Endothelial cell of umbilical vein (primary cell): ENCODE measurements at regions not wholly inside any gene's neighbourhood (a gene's known extent, or its start where the extent isn't known, plus 50 kb on each side); places are given as distances from the start of the nearest gene placed in this dataset.

Experiments
- BruUV-seq: library from RNA; stranded (reverse); fragments of 400-500 nt; replicated peaks from 2 replicates; lab custom pipeline; 2021; lab: Mats Ljungman, UMichigan
- CTCF ChIA-PET: fragments of 300-600, 350-600 bp; sonication (Branson Sonifier 250); formaldehyde crosslinking; loops from one replicate; lab custom pipeline; 2021; ENCODE audit warnings: antibody characterized with exemption, inconsistent platforms; lab: Charles Lee
- POLR2A ChIA-PET: fragments of 300-600, 350-600 bp; sonication (Branson Sonifier 250); formaldehyde crosslinking; loops from one replicate; lab custom pipeline; 2021; ENCODE audit warnings: antibody characterized with exemption, inconsistent platforms; lab: Charles Lee
- DNase-seq: peaks from one replicate; pipeline ENCODE4 v3.0.0-alpha.2; 2011; ENCODE audit warnings: low read depth, low spot score
- FAIRE-seq: peaks from 2 replicates; lab custom pipeline; 2011; peaks lifted over from hg19 to GRCh38; lab: Jason Lieb, UNC
- H2AFZ ChIP-seq: 2 replicates; pipeline ENCODE4 v1.6.0; 2012; ENCODE audit warnings: low read depth, low read length, control low read depth, inconsistent platforms
- H3K27ac ChIP-seq: 2 replicates; pipeline ENCODE4 v1.5.1; 2011; ENCODE audit warnings: low read depth, mild to moderate bottlenecking, control low read depth, low read length, moderate library complexity; ENCODE audit not compliant: insufficient read depth
- H3K27me3 ChIP-seq, 2 experiments: 2 replicates each; pipeline versions ENCODE4 v1.6.0 to v1.6.1; 2011; ENCODE audit warnings: low read length in 2 of 2, mixed read lengths in 1 of 2; ENCODE audit not compliant: control insufficient read depth in 2 of 2, insufficient read depth in 2 of 2
- H3K36me3 ChIP-seq, 2 experiments: 2 replicates in 1 of 2; 3 replicates in 1 of 2; pipeline ENCODE4 v1.5.1; 2011; ENCODE audit warnings: low read length in 2 of 2, mild to moderate bottlenecking in 1 of 2, moderate library complexity in 1 of 2; ENCODE audit not compliant: control insufficient read depth in 2 of 2, insufficient read depth in 2 of 2; ENCODE audit errors: extremely low read depth in 1 of 2
- H3K4me1 ChIP-seq: 3 replicates; pipeline ENCODE4 v1.5.1; 2011; ENCODE audit warnings: mild to moderate bottlenecking, low read length; ENCODE audit not compliant: control insufficient read depth, insufficient read depth; ENCODE audit errors: extremely low read depth
- H3K4me2 ChIP-seq: 2 replicates; pipeline ENCODE4 v1.6.1; 2011; ENCODE audit warnings: low read length, control low read depth, mixed read lengths; ENCODE audit not compliant: insufficient read depth
- H3K4me3 ChIP-seq, 3 experiments: fragments of 200-600 bp in 1 of 3; sonication (generic), shearing (Covaris generic) in 1 of 3; replicated peaks in 1 of 3; 2 replicates each; pipeline ENCODE4 v1.5.1; 2011 to 2016; ENCODE audit warnings: control low read depth in 3 of 3, low read length in 3 of 3, mild to moderate bottlenecking in 2 of 3, inconsistent platforms in 1 of 3, low read depth in 1 of 3, moderate library complexity in 1 of 3; ENCODE audit not compliant: insufficient read depth in 1 of 3
- H3K79me2 ChIP-seq: 2 replicates; pipeline ENCODE4 v1.6.0; 2012; ENCODE audit warnings: low read length, inconsistent platforms; ENCODE audit not compliant: control insufficient read depth, insufficient read depth
- H3K9ac ChIP-seq: replicated peaks from 2 replicates; pipeline ENCODE3; 2011; ENCODE audit warnings: low read length, control low read depth; ENCODE audit not compliant: insufficient read depth; ENCODE audit errors: extremely low read depth
- H3K9me1 ChIP-seq: replicated peaks from 3 replicates; pipeline ENCODE4 v1.6.0; 2011; ENCODE audit warnings: mild to moderate bottlenecking, low read length; ENCODE audit not compliant: control insufficient read depth, insufficient read depth; ENCODE audit errors: extremely low read depth
- H3K9me3 ChIP-seq: replicated peaks from 2 replicates; pipeline ENCODE4 v1.5.1; 2012; ENCODE audit warnings: low read length, inconsistent platforms; ENCODE audit not compliant: control insufficient read depth, insufficient read depth
- H4K20me1 ChIP-seq: replicated peaks from 2 replicates; pipeline ENCODE3; 2011; ENCODE audit warnings: mild to moderate bottlenecking, low read length; ENCODE audit not compliant: control insufficient read depth, insufficient read depth; ENCODE audit errors: extremely low read depth
- EZH2 ChIP-seq: IDR thresholded peaks from 2 replicates; pipeline ENCODE4 v1.6.1; 2012; ENCODE audit warnings: borderline replicate concordance, low read depth, mild to moderate bottlenecking, moderate library complexity, low read length, inconsistent platforms; ENCODE audit not compliant: severe bottlenecking
- FOS ChIP-seq: IDR thresholded peaks from 2 replicates; pipeline ENCODE4 v1.6.1; 2011; ENCODE audit warnings: mild to moderate bottlenecking, low read length, moderate library complexity, borderline replicate concordance; ENCODE audit not compliant: insufficient read depth
- GATA2 ChIP-seq: IDR thresholded peaks from 2 replicates; pipeline ENCODE4 v1.7.0; 2011; ENCODE audit warnings: low read depth, mild to moderate bottlenecking, moderate library complexity, mixed read lengths, low read length; ENCODE audit not compliant: insufficient read length, insufficient read depth
- JUN ChIP-seq: IDR thresholded peaks from 2 replicates; pipeline ENCODE4 v1.6.1; 2011; ENCODE audit warnings: borderline replicate concordance, low read depth; ENCODE audit not compliant: insufficient read length, insufficient read depth
- MYC ChIP-seq: IDR thresholded peaks from one replicate; pipeline ENCODE4 v1.6.1; 2011; ENCODE audit warnings: mild to moderate bottlenecking, low read depth, low read length
- POLR2A ChIP-seq: IDR thresholded peaks from 2 replicates; pipeline ENCODE4 v1.6.1; 2012; ENCODE audit warnings: low read depth, mild to moderate bottlenecking, control low read depth, low read length
- POLR2AphosphoS5 ChIP-seq: IDR thresholded peaks from 2 replicates; pipeline ENCODE4 v1.6.1; 2012; ENCODE audit warnings: low read depth, mild to moderate bottlenecking, control low read depth, low read length, moderate library complexity; ENCODE audit not compliant: insufficient read depth
- dilution Hi-C: fragments of 300-500 bp; cut with MboI; formaldehyde crosslinking; loops from one replicate; pipeline ENCODE4 v1.15.0; 2019; ENCODE audit warnings: low sequenced_read_pairs; ENCODE audit not compliant: extremely low pct_ligation_motif_present
- intact Hi-C: fragments of 100-400 bp; cut with micrococcal nuclease; formaldehyde crosslinking; loops from one replicate; pipeline ENCODE4 v1.10.0; 2022
- TF ChIP-seq, protein P1 (sequence below): IDR thresholded peaks from 2 replicates; pipeline ENCODE4 v1.6.1; 2011; ENCODE audit not compliant: insufficient read depth, insufficient read length
- TF ChIP-seq, protein P2 (sequence below), 2 donors: IDR thresholded peaks; 1 replicate in 1 of 2; 2 replicates in 1 of 2; pipeline ENCODE4 v1.5.1; 2011; ENCODE audit warnings: low read length in 2 of 2, mild to moderate bottlenecking in 2 of 2, moderate library complexity in 2 of 2, control low read depth in 1 of 2, inconsistent platforms in 1 of 2, low read depth in 1 of 2; ENCODE audit not compliant: insufficient read depth in 1 of 2; ENCODE audit errors: extremely low read depth in 1 of 2

DNA sequence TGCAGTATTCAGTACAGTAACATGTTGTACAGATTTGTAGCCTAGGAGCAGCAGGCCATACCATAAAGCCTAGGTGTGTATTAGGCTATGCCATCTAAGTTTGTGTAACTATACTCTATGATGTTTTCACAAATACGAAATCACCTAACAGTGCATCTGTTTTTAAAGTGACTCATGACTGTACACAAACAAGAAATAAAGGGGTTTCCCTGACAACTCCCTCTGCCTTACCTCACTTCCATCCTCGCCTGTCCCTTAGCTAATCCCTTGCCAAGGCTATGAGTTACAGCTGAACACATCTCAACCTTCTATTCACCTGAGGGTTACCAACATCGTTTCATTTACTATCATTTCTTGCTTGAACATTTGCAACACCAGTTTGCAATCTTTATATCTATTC is 78.6 kb upstream of the RPRM start:
- dilution Hi-C loops, result no loop called here
- Histone ChIP-seq H2AFZ (no peak overlapping the region), H3K27ac (no peak overlapping the region), H3K79me2 (no peaks in the 10 kb centered on the region), H3K9ac (no peak overlapping the region), H3K9me1 (no peaks in the 10 kb centered on the region), H3K27me3 (no peaks in the 10 kb centered on the region), H4K20me1 (no peaks in the 10 kb centered on the region), H3K4me1 (no peaks in the 10 kb centered on the region), H3K9me3 (no peaks in the 10 kb centered on the region), H3K4me3 (no peak overlapping the region), H3K4me2 (no peak overlapping the region), H3K36me3 (no peaks in the 10 kb centered on the region)
- no peak for FAIRE-seq
- TF ChIP-seq EZH2 (no peak), POLR2A (no peak), GATA2 (no peak), MYC (no peak), FOS (no peak), JUN (no peak), POLR2AphosphoS5 (no peak)
- TF ChIP-seq, protein P1, sequence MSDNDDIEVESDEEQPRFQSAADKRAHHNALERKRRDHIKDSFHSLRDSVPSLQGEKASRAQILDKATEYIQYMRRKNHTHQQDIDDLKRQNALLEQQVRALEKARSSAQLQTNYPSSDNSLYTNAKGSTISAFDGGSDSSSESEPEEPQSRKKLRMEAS, result no peak
- TF ChIP-seq, protein P2, sequence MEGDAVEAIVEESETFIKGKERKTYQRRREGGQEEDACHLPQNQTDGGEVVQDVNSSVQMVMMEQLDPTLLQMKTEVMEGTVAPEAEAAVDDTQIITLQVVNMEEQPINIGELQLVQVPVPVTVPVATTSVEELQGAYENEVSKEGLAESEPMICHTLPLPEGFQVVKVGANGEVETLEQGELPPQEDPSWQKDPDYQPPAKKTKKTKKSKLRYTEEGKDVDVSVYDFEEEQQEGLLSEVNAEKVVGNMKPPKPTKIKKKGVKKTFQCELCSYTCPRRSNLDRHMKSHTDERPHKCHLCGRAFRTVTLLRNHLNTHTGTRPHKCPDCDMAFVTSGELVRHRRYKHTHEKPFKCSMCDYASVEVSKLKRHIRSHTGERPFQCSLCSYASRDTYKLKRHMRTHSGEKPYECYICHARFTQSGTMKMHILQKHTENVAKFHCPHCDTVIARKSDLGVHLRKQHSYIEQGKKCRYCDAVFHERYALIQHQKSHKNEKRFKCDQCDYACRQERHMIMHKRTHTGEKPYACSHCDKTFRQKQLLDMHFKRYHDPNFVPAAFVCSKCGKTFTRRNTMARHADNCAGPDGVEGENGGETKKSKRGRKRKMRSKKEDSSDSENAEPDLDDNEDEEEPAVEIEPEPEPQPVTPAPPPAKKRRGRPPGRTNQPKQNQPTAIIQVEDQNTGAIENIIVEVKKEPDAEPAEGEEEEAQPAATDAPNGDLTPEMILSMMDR (IDR thresholded peaks at IDR 0.05; ENCODE audit: extremely low read depth in 1 of 2, insufficient read depth in 1 of 2, low read depth in 1 of 2, low read length in 2 of 2), result no peak
- intact Hi-C loops, result no loop called here
- ChIA-PET CTCF (no interaction called here), POLR2A (no interaction called here)
- DNase-seq, result no peak
- BruUV-seq, result no TSS peak
